ENCODE measurements at regions not wholly inside any gene's neighbourhood (a gene's known extent, or its start where the extent isn't known, plus 50 kb on each side); places are given as distances from the start of the nearest gene placed in this dataset.

DNA sequence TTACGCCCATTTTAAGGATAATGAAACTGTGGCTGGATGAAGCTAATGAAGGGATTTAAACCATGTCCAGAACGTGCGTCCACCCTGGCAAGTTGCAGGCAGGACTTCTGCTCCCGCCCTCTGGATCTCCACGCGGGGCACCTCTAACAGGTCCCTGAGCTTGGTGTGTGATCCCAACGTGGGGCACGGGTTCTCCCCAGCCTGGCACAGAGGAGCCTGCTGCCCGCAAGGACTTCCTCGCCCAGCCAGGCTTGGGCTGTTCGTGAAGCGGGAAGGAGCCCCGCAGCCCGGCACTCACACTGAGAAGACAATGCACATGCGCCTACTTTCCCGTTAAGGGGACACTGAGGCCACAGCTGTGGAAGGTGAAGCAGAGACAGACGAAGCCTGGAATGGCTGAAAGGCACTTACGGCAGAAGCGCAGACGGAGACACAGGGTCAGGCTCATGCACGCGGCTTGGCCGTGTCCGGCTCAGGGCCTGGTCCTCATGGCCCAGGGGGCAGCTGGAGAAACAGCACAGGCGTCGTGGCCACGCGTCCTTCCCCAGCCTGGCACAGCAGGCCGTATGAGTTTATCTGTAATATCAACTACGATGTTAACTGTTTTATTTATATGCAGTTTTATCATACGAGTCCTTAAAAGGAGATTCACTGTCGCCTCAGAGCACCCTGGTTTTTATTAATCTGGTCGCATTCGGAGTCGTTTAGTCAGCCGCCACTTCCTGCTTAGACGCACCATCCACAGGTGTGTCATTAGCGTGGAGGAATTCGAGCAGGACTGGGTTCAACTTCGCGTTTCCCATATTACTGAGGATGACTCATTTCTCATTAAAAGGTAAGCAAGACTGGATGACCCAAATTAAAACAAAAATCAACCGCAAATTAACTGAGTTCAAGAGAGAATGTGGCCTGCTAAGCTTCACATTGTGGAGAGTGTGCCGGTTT lies 835.9 kb downstream of the GALR1 start:
- no peak overlapping the region for H3K4me3 ChIP-seq
- no peak overlapping the region for H3K27ac ChIP-seq
- H3K9me3 ChIP-seq: no peaks in the 10 kb centered on the region
- H3K27me3 ChIP-seq (replicated peaks in 1 of 7): peaks cover 0 to 3% (median 0%) of the 10 kb centered on the region in 7 donors
- 90 to 95% (median 93%) methylated on average over 39 to 43 of the region's 43 CpGs for WGBS, 5 donors
- no peak for DNase-seq
- intact Hi-C loops (cut with DNase I; ENCODE audit: low total_unique reads): no loop called here
- H3K36me3 ChIP-seq: no peaks in the 10 kb centered on the region
- H3K4me1 ChIP-seq: no peaks in the 10 kb centered on the region
- TF ChIP-seq, protein P1, sequence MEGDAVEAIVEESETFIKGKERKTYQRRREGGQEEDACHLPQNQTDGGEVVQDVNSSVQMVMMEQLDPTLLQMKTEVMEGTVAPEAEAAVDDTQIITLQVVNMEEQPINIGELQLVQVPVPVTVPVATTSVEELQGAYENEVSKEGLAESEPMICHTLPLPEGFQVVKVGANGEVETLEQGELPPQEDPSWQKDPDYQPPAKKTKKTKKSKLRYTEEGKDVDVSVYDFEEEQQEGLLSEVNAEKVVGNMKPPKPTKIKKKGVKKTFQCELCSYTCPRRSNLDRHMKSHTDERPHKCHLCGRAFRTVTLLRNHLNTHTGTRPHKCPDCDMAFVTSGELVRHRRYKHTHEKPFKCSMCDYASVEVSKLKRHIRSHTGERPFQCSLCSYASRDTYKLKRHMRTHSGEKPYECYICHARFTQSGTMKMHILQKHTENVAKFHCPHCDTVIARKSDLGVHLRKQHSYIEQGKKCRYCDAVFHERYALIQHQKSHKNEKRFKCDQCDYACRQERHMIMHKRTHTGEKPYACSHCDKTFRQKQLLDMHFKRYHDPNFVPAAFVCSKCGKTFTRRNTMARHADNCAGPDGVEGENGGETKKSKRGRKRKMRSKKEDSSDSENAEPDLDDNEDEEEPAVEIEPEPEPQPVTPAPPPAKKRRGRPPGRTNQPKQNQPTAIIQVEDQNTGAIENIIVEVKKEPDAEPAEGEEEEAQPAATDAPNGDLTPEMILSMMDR (IDR thresholded peaks at IDR 0.05 in 8 of 11, conservative IDR thresholded peaks at IDR 0.05 in 3 of 11): no peak

DNA sequence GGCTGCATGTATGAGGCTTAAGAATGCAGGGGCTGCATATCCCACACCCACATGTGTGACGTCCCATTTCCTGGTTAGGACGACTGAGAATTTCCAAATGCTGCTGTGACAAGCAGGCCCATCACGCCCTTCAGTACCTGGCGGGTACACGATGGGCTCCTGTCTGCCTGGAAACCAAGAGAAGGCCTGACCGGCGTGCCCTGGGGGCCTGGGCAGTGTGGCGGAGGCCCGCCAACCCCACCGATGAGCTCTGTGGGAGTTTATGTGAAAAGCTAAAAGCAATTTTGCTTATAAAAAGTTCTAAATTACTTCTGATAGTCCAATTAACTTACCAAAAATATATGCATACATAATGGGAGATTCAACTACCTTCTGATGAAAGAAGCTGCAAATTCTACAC lies 837.3 kb downstream of the GALR1 start:
- Histone ChIP-seq H3K36me3 (no peaks in the 10 kb centered on the region), H3K27ac (no peak overlapping the region), H3K9me3 (no peaks in the 10 kb centered on the region), H3K4me1 (no peaks in the 10 kb centered on the region), H3K4me3 (no peak overlapping the region), H3K27me3 (replicated peaks in 1 of 7) (peaks cover 0 to 3% (median 0%) of the 10 kb centered on the region in 7 donors)
- no peak for DNase-seq
- TF ChIP-seq POLR2AphosphoS5 (IDR thresholded peaks at IDR 0.05): no peak
- intact Hi-C loops (cut with DNase I; ENCODE audit: low total_unique reads): no loop called here
- WGBS, 5 donors: 86 to 95% (median 91%) methylated on average over 10 of the region's 10 CpGs

DNA sequence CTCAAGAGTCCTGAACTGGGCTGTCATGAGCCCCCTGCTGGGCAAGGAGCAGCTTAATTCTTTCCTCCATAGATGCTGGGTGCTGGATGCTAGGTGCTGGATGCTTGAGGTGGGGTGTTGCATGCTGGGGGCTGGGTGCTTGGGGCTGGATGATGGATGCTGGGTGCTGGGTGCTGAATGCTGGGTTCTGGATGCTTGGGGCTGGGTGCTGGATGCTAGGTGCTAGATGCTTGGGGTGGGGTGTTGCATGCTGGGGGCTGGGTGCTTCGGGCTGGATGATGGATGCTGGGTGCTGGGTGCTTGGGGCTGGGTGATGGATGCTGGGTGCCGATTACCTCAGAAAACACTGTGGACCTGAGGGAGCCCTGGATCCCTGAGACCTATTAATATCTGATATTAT lies 837.7 kb downstream of the GALR1 start:
- 81 to 95% (median 88%) methylated on average over 2 of the region's 2 CpGs for WGBS, 5 donors
- H3K4me1 ChIP-seq: no peaks in the 10 kb centered on the region
- no peak for DNase-seq
- no peak overlapping the region for H3K27ac ChIP-seq
- TF ChIP-seq, protein P1 (IDR thresholded peaks at IDR 0.05 in 8 of 11, conservative IDR thresholded peaks at IDR 0.05 in 3 of 11): no peak
- TF ChIP-seq POLR2A (IDR thresholded peaks at IDR 0.05) (no peak), POLR2AphosphoS5 (IDR thresholded peaks at IDR 0.05) (no peak)
- intact Hi-C loops (cut with DNase I; ENCODE audit: low total_unique reads): no loop called here
- H3K4me3 ChIP-seq: no peak overlapping the region
- peaks cover 0 to 3% (median 0%) of the 10 kb centered on the region in 7 donors for H3K27me3 ChIP-seq (replicated peaks in 1 of 7)
- no peaks in the 10 kb centered on the region for H3K36me3 ChIP-seq
- H3K9me3 ChIP-seq: no peaks in the 10 kb centered on the region

- DNase-seq: no peak
- Histone ChIP-seq H3K27me3 (replicated peaks in 1 of 7) (no peaks in the 10 kb centered on the region), H3K36me3 (no peaks in the 10 kb centered on the region), H3K4me3 (no peak overlapping the region), H3K27ac (no peak overlapping the region), H3K4me1 (no peaks in the 10 kb centered on the region), H3K9me3 (no peaks in the 10 kb centered on the region)
- intact Hi-C loops (cut with DNase I; ENCODE audit: low total_unique reads): no loop called here
- WGBS, 5 donors: 89 to 93% (median 92%) methylated on average over 11 of the region's 11 CpGs
- TF ChIP-seq, protein P1 (IDR thresholded peaks at IDR 0.05 in 8 of 11, conservative IDR thresholded peaks at IDR 0.05 in 3 of 11): no peak
- no peak for TF ChIP-seq POLR2A (IDR thresholded peaks at IDR 0.05)
- no peak for TF ChIP-seq POLR2AphosphoS5 (IDR thresholded peaks at IDR 0.05)
Measured at GRCh38 chr18:78090584-78090983, 840.9 kb downstream of the GALR1 start.

Data from spleen (tissue), 11 donors.